ENCODE measurements at regions not wholly inside any gene's neighbourhood (a gene's known extent, or its start where the extent isn't known, plus 50 kb on each side); places are given as distances from the start of the nearest gene placed in this dataset.

DNA sequence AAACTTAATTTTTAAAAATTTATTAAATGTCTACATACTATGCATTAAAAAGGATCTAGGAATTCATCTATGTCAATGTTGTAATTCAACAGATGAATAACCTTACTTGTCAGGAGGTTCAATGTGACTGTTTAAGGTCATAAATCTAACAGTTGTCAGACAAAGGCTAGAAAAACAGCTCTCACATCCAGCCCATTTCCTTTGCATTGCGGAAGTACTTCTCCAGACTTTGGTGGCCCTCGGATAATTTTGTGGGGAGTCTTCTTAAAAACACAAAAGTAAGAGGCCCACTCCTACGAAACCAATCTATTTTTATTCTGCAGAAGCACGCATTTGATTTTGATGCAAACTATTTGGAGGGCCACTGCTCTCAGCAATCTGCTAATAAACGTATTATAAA lies 122.6 kb upstream of the CHRM3 start:
- FAIRE-seq, result no peak

DNA sequence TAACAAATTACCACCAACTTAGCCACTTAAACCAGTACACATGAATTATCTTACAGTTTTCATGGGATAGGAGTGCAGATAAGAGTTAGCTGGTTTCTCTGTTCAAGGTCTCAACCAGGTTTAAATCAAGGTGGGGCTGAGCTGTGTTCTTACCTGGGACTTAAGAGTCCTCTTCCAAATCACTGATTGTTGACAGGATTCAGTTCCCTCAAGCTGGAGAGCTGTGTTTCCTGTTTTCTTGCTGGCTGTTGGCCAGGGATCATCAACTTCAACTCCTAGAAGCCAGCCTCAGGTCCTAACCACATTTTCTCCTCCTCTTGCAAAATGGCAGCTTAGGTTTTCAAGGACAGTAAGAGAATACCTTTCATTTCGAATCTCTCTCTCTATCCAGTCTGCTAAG lies 123.8 kb upstream of the CHRM3 start:
- no peak for FAIRE-seq

DNA sequence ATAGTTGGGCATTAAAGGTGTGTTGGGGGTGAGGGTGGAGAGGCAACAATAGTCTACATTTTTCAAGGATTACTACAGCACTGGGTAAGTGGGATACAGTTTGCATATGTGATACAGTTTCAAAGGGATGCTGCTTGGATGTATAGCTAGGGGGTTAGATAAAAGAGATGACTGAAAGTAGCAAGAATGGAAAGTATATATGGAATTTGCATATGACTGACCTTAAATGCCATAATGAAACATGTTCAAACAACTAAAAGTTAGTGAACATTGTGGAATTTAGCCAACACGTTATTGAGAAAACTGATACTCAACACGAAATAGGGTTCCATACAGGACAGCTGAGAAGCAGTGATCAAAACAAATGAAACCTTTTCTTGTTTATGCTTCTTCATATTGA lies 124.8 kb upstream of the CHRM3 start:
- FAIRE-seq, result no peak

DNA sequence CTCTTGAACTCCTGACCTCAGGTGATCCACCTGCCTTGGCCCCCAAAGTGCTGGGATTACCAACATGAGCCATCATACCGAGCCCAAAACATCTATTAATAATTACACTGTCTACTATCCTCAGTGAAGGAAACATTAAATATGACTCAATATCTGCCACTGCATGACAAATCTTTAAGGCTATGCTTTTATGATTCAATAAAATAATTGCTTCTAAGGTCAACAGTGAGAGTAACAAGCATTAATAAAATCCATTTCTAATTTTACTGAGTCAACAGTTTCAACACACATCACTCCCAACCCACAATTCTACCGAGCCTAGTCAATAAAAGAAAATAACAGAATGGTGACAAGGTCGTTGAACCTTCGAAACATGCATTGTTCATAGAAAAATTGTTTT lies 125.5 kb upstream of the CHRM3 start:
- FAIRE-seq, result no peak

DNA sequence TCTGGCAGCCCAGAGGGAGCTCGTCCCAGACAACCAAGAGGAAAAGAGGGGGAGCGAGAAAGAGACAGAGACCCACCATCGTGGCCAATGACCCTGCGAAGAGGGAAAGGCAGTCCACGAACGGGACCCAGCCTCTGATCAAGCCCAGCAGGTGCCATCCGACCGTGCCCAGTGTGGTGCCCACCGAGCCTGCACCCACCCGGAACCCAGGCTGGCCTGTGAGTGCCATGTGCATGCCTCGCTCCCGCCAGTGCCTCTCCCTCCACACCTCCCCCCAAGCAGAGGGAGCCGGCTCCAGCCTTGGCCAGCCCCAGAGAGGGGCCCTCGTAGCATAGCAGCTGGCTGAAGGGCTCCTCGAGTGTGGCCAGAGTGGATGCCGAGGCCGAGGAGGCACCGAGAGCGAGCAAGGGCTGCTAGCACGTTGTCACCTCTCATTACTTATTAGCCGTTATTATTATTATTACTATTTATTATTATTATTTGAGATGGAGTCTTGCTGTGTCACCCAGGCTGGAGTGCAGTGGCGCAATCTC lies 130.7 kb upstream of the CHRM3 start:
- FAIRE-seq, result no peak

DNA sequence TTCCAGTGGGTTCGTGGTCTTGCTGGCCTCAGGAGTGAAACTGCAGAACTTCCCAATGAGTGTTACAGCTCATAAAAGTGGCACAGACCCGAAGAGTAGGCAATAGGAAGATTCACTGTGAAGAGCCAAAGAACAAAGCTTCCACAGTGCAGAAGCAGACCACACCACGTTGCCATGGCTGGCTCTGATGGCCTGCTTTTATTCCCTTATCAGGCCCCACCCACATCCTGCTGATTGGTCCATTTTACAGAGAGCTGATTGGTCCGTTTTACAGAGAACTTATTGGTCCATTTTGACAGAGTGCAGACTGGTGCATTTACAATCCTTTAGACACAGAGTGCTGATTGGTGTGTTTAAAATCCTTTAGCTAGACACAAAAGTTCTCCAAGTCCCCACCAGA lies 131.4 kb upstream of the CHRM3 start:
- no peak for FAIRE-seq

DNA sequence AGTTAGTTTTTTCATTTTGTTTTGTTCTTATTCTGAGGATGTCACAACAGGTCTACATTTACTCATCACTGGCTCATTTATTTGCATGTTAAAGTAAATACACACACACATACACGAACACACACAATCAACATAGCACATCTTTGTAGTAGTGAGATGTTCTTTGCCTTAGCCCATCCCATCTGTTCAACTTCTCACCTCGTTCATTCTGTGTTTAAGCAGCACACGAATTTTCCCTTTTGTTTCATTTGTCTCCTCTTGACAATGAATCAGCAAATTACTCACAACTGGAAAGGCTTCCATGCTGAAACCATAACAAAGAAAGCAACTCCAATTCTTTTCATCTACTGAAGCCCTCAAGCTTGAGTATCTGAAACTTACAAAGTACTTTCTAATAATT lies 133.3 kb upstream of the CHRM3 start:
- FAIRE-seq, result no peak

DNA sequence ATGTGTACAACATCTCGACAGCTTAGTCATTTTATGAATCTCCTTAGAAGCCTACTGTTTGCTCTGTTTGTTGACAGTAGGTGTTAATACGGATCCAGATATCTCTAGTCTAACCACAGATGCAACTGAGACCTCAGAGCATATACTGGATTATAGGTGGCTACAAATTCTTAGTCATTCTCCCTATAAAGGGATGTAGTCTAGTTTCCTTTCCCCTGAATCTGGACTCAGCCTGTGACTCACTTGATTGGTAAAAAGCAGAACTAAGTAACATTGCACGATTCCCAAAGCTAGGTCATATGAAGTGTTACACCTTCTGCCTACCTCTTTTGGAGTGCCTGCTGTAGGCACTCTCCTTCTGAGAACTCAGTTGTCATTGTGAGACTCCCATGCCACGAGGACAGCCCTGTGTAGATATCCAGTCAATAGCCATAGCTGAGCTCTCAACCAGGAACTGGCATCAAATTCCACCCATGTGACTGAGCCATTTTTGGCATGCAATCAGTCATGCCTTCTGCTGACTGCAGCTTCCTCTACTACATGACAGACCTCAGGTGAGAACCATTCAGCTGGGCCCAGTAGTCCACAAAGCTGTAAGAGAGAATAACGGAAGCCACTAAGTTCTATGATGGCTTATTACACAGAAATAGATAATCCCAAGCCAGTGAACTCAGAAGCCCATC lies 135.9 kb upstream of the CHRM3 start:
- FAIRE-seq, result no peak

DNA sequence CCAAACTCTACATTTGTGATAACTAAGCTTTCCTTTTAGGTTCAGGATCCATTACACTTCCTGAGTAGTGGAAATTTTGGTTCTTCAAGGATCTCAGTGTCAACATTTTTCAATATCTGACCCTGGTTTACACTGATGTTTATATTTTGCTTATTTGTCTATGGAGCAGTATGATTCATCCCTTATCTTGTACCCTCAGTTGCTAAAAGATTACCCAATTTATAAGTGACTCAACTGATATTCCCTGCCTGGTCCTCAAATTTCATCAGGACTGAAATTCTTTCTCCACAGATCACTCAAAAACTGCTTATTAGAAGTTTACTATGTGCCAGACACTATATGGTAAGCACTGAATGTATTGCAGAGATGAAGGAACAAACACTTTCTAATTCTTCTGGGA lies 139.1 kb upstream of the CHRM3 start:
- FAIRE-seq, result no peak

DNA sequence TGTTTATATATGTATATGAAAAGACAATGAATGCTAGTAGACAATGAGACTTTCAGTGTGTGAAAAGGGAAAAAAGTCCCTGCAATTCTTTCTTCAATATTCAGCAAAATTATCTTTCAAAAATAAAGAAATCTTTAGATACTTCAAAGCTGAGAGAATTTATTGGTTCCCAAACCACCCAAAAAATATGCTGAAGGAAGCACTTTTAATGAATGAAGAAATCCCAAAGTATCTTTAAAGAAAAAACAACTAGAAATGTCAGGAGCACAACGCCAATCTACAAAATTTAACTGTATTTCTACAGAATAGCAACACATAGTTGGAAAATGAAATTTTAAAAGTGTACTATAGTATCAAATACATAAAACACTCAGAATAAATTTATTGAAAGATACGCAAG lies 142.3 kb upstream of the CHRM3 start:
- FAIRE-seq, result no peak

DNA sequence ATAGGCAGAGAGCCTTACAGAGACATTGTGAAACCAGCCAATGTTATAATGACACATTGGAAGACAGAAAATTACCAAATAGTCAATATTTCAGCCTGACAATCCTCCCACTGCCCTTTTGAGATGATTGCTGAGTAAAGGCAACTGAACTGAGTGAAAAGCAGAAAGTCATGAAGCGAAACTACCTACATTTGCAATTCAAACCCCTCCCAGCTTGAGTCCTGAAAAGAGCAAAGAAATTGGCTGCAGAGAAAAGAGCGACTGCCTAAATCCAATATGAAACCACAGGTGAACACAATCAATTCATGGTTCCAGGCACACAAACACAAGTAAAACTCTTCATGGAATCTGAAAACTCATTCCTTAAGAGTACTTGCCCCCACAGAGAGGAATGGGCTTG lies 143.4 kb upstream of the CHRM3 start:
- no peak for FAIRE-seq

DNA sequence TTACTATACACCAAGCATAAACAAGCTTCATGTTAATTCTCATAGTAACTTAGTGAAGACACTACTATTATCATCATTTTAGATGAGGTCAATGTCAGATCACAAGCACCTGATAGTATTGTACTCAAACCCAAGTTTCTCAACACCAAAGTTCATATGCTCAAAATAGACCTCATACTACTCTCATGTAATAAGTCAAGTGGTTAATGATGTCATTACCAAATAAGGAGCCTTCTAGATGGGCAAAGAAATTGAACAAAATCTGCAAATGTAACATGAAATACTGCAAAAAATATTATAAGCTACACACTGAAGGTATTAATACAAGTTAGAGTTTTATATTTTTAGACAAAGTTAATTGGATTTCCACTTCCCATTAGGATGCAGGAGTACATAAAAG lies 144.0 kb upstream of the CHRM3 start:
- FAIRE-seq, result no peak

DNA sequence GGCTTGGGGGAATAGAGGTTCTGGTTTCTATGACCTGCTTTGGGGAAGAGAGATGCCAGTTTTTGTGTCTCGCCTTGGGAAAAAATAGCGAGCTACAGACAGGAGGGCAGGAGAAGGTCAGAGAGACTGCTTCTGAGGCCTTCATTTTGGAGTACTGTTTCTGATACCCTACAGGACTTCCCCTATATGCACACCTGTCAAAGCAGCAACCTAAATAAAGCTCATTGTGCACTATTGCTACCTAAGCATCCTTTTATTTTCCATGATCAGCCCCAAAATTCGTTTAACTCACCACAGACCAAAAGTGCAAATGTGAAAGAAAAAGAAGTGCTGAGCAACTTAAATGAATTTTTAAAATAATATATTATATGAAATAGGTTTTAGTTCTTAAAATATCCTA lies 145.6 kb upstream of the CHRM3 start:
- FAIRE-seq, result no peak

DNA sequence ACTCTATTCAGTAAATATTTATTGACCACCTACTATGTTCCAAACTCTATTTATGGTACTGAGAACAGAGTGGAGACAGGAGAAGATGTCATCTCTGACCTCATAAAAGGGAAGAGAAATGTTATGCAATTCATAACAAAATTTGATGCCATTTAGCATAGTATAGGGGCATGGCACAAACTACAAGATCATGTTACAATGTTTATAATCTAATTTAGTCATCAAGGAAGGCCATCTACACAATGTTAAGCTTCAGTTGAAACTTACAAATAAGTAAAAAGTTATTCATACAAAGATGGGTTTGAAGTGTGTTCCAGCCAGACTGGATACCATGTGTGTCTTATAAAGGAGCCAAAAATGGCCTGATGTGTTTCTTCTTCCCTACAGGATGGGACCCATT lies 146.8 kb upstream of the CHRM3 start:
- no peak for FAIRE-seq

DNA sequence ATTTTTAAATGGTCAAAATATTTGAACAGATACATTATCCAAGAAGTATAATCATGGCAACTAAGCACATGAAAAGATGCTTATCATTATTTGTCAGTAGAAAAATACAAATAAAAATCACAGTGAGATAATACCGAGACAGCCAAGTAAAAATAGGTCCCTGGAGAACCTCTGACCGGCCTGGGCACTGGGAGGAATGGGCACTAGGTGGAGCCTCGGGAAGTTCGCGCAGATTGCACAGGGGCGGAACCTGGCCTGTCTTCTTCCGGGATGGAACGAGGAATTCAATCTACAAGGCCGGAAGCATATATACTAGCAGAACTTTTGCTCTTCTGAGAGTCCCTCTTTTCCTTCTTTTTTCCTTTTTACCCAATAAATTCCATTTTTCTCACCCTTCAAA lies 148.5 kb upstream of the CHRM3 start:
- no peak for FAIRE-seq

DNA sequence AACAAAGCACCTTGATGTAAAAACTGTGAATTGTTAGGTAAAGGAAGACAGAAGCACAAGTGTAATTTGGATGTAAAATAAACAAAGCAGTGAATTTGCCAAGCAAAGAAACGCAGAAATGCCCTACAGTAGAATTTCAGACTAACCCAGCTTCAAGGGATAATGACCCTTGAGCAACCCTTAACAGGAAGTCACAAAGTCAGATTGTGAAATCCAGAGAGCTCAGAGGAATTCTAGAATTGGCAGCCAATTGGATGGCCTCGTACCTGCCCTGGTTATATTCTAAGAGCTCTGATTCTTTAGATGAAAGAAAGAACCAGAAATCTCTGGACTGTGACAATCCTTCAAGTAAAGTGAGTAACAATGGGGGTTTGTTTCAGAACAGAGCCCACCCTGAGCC lies 152.7 kb upstream of the CHRM3 start:
- no peak for FAIRE-seq

DNA sequence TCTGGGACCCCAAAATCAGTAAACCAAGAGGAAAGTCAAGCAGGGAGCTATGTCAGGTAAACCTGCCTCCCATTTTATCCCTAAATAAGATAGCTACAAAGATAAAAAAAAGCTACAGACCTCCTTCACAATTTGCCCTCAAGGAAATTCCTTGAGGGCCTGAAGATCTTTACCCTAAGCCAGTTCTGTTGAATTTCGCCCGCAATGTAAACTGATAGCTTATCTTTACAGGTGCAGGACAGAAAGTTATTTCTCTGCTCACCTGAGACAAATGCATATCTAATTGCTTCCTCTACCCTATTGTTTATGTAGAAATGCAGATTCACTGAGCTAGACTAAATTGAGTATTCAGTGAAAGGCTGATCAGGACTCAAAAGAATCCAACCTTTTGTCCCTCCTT lies 153.4 kb upstream of the CHRM3 start:
- no peak for FAIRE-seq

DNA sequence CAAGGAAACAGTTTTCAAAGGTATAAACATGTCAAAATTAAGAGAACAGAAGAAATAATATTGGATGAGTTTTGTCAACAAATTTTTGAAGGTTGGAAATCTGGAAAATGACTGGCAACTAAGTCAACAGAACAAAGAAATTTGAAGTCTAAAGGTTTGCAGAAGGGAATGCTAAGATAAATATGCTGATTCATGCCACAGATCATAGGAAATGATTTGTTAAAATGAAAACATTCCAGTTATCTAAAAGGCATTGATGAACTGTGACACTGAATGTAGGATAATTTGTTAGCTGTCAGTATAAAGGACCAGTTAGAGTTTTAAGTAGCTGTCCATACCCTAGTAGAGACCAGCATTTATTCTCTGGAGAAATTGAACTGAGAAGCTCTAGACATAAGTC lies 157.9 kb upstream of the CHRM3 start:
- no peak for FAIRE-seq

DNA sequence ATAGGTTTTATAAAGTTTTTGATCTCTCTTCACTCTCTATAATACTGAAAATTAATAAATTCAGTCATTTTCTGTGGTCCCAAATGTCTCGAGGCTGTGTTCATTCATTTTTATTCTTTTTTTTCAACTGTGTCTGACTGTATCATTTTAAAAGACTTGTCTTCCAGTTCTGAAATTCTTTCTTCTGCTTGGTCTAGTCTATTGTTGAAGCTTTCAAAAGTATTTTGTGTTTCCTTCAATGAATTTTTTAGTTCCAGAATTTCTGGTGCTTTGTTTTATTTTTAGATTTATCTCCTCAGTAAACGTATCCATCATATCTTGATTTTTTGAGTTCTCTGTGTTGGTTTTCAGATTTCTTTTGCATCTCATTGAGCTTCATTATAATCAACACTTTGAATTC lies 161.0 kb upstream of the CHRM3 start:
- peak; percentile 11 for FAIRE-seq

DNA sequence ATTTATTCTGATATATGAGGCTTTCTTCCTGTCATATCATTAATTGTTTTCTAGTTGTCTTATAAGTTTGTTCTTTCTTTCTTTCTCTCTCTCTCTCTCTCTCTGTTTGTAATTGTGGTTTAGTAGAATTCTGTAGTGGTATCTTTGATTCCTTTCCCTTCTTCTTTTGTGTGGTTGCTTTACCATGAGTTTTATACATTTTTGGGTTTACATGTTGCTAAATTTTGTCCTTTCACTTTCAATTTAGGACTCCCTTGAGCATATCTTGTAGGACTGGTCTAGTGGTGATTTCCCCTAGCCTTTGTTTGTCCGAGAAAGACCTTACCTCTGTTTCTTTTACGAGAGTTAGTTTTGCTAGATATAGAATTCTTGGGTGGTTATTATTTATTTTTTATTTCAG lies 162.3 kb upstream of the CHRM3 start:
- no peak for FAIRE-seq

DNA sequence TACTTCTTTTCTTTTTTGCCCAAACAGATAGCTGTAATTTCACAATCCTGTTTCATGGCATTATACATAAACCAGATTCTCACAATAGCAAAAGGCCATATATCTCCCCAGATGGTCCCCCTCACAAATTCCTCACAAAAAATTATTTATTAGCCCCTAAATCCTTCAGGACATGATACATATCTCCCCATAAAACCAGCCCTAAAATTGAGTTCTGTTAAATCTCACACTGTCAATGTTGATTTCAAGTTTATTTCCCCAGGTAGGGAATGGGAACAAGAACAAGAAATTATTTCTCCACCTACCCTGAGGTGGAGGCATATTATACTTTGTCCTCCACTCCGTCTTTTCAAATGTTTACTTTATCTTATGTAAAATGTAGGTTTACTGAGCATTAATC lies 163.4 kb upstream of the CHRM3 start:
- no peak for FAIRE-seq

DNA sequence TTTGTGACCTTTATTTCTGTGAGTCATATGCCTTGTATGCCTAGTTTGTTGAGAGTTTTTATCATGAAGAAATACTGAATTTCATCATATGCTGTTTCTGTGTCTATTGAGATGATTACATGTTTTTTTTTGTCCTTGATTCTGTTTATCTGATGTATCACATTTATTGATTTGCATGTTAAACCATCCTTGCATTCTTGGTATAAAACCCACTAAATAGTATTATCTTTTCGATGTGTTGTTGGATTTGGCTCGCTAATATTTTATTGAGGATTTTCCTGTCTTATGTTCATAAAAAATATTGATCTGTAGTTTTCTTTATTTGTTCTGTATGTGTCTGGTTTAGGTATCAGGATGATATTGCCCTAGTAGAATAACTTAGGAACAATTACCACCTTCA lies 164.7 kb upstream of the CHRM3 start:
- no peak for FAIRE-seq

DNA sequence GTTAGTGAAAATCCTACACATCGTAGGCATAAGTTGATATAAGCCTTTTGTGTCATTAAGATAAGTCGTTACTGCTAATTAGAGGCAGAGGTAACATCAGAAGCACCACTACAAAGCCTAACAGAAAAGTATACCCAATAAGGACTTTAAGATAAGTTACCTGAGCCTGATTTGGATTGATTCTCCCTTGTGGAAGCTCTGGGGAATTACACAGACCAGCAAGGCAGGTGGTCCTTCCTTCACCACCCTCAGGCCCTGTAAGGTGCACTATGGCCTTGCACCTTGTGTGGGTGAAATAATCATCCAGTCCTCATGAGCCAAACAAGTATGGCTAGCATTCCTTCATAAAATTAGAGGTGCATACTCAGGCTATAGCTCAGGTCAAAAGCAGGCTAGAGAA lies 166.7 kb upstream of the CHRM3 start:
- FAIRE-seq, result no peak

DNA sequence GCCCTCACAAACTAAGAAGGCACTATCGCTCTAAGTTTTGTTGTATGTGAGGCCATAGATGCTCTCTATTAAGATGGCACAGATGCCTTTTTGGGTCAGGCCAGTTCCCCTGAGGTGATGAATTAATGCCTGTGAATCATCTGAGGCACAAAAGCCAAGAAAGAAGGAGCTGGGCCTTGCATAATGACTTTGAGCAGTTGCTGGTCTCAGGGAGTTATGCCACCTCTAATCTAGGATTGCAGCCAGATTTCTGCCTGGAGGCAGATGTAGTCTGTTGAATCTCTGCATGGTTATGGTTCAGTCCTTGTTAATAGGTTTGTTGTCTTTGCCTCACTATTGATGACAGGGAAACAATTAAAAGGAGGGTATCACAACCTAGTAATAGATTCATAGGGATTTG lies 168.1 kb upstream of the CHRM3 start:
- no peak for FAIRE-seq

DNA sequence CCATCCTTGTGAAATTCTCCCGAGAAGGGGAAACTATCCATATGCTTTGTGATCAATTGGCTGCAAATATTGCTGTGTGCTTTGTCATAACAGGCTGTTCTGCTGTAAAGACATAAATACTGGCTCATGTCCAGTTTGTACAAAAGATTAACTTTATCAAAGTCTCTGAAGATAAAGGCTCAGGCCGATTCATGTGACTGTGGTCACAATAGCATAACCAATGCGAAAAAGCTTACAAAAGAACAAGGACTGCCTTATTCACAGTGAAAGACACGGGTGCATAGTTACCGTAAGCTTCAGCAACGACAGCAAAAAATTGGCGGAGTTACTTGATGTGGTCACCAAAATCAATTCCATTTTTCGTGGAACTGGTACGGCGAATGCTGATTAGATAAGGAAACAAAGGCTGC lies 173.6 kb upstream of the CHRM3 start:
- FAIRE-seq, result no peak

DNA sequence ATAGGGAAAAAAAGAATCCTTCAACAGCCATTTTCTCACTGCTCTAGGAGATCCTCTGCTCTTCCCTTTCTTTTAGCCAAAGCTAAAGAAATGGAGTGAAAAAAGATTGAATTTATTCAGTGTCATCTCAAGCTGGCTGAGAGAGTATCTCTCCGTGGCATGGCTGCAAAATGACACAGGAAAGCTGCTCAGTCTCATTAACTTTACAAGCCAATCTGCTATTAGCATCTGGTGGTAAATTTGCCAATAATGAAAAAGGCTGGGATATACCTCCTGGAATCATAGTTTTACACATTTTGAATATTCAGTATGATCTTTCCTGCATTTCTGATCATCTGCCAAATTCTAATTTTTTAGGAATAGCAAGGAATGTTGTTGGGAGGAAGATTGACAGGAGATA lies 176.8 kb upstream of the CHRM3 start:
- no peak for FAIRE-seq
